HEK293 (cell line): ENCODE measurements at regions not wholly inside any gene's neighbourhood (a gene's known extent, or its start where the extent isn't known, plus 50 kb on each side); places are given as distances from the start of the nearest gene placed in this dataset.

Source experiments
- TCF7L2 ChIP-seq: IDR thresholded peaks from 2 replicates; pipeline ENCODE4 v1.6.1; 2011; ENCODE audit warnings: low read depth, mild to moderate bottlenecking, inconsistent platforms, low read length, moderate library complexity, borderline replicate concordance
- ZBTB7A ChIP-seq: fragments of 450-650 bp; formaldehyde crosslinking; IDR thresholded peaks from 2 replicates; pipeline ENCODE4 v1.5.1; 2016; ENCODE audit warnings: low read depth, missing biosample characterization, missing genetic modification characterization
- ZBTB8A ChIP-seq: fragments of 450-650 bp; formaldehyde crosslinking; IDR thresholded peaks from 2 replicates; pipeline ENCODE4 v1.5.1; 2016; ENCODE audit warnings: missing biosample characterization, missing genetic modification characterization
- ZNF114 ChIP-seq: fragments of 450-650 bp; formaldehyde crosslinking; IDR thresholded peaks from 2 replicates; pipeline ENCODE4 v1.5.0; 2017; ENCODE audit warnings: missing biosample characterization, missing genetic modification characterization
- ZNF138 ChIP-seq: fragments of 450-650 bp; formaldehyde crosslinking; IDR thresholded peaks from 2 replicates; pipeline ENCODE4 v1.5.1; 2016; ENCODE audit warnings: missing biosample characterization, missing genetic modification characterization, borderline replicate concordance
- ZNF175 ChIP-seq: fragments of 450-650 bp; formaldehyde crosslinking; IDR thresholded peaks from 2 replicates; pipeline ENCODE4 v1.5.1; 2016; ENCODE audit warnings: missing biosample characterization, missing genetic modification characterization
- ZNF2 ChIP-seq: fragments of 450-650 bp; formaldehyde crosslinking; IDR thresholded peaks from 2 replicates; pipeline ENCODE4 v1.5.1; 2016; ENCODE audit warnings: missing biosample characterization, missing genetic modification characterization
- ZNF23 ChIP-seq: fragments of 450-650 bp; formaldehyde crosslinking; IDR thresholded peaks from 2 replicates; pipeline ENCODE4 v1.5.1; 2016; ENCODE audit warnings: missing biosample characterization, missing genetic modification characterization, borderline replicate concordance
- ZNF529 ChIP-seq: fragments of 450-650 bp; formaldehyde crosslinking; IDR thresholded peaks from 2 replicates; pipeline ENCODE4 v1.5.1; 2017; ENCODE audit warnings: missing genetic modification characterization, missing biosample characterization; ENCODE audit not compliant: insufficient replicate concordance
- ZNF785 ChIP-seq: fragments of 450-650 bp; formaldehyde crosslinking; IDR thresholded peaks from 2 replicates; pipeline ENCODE4 v1.5.1; 2016; ENCODE audit warnings: missing biosample characterization, missing genetic modification characterization
- ZSCAN16 ChIP-seq: fragments of 450-650 bp; formaldehyde crosslinking; IDR thresholded peaks from 2 replicates; pipeline ENCODE4 v1.5.1; 2016; ENCODE audit warnings: missing biosample characterization, missing genetic modification characterization
- TF ChIP-seq, protein P1 (sequence below): fragments of 450-650 bp; formaldehyde crosslinking; IDR thresholded peaks from 2 replicates; pipeline ENCODE4 v1.5.1; 2016; ENCODE audit warnings: missing biosample characterization, missing genetic modification characterization

GRCh38 chrX:69216446-69216845, 51.2 kb upstream of the PJA1 start:
- TF ChIP-seq, protein P1, sequence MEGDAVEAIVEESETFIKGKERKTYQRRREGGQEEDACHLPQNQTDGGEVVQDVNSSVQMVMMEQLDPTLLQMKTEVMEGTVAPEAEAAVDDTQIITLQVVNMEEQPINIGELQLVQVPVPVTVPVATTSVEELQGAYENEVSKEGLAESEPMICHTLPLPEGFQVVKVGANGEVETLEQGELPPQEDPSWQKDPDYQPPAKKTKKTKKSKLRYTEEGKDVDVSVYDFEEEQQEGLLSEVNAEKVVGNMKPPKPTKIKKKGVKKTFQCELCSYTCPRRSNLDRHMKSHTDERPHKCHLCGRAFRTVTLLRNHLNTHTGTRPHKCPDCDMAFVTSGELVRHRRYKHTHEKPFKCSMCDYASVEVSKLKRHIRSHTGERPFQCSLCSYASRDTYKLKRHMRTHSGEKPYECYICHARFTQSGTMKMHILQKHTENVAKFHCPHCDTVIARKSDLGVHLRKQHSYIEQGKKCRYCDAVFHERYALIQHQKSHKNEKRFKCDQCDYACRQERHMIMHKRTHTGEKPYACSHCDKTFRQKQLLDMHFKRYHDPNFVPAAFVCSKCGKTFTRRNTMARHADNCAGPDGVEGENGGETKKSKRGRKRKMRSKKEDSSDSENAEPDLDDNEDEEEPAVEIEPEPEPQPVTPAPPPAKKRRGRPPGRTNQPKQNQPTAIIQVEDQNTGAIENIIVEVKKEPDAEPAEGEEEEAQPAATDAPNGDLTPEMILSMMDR, result no peak
- no peak for TF ChIP-seq ZNF114 (tag by site-specific recombination)
- no peak for TF ChIP-seq ZNF175 (tag by site-specific recombination)
- no peak for TF ChIP-seq ZNF23
- TF ChIP-seq ZBTB7A, result no peak
- no peak for TF ChIP-seq ZNF138 (tag by site-specific recombination)
- no peak for TF ChIP-seq TCF7L2
- TF ChIP-seq ZNF529, result no peak
- no peak for TF ChIP-seq ZSCAN16 (tag by site-specific recombination)
- no peak for TF ChIP-seq ZNF2 (tag by site-specific recombination)
- TF ChIP-seq ZBTB8A (tag by site-specific recombination), result no peak
- TF ChIP-seq ZNF785, result no peak
